ENCODE measurements at regions not wholly inside any gene's neighbourhood (a gene's known extent, or its start where the extent isn't known, plus 50 kb on each side); places are given as distances from the start of the nearest gene placed in this dataset.

DNA sequence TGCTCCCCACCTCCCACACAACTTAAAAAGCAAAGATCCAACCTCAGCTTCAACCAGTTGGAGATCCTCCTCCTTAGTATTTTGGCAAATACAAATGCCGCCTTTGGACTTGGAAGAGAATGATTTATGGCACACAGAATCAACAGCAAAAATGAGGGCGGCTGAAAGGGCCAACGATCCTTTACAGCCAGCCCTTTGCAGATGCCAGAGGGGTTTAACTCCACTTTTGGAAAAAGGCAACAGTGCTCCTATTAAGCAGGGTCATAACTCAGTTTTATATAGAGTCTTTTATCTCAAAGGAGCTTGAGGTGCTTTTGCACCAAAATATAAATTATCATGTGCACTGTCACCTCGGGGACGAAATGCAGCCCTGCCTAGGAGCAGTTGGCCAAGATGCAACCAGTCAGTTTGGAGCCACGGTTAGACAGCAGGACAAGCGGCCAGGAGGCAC lies 56.7 kb upstream of the JCAD start:
- DNase-seq = no peak

DNA sequence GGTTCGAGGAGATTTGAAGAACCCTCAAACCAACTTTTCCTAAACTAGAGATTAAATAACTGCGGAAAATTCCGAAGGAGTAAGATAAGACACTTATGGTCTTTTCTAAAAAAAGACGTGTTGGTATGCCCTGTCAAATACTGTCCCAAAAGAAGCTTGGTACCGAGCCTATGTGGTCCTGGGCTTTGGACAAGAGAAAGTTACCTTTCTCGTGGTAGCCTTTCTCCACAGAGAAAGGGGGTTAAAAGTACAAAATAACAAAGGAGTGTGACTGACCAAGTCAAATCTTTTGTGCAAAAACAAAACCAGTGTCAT lies 56.2 kb upstream of the JCAD start:
- DNase-seq = no peak

DNA sequence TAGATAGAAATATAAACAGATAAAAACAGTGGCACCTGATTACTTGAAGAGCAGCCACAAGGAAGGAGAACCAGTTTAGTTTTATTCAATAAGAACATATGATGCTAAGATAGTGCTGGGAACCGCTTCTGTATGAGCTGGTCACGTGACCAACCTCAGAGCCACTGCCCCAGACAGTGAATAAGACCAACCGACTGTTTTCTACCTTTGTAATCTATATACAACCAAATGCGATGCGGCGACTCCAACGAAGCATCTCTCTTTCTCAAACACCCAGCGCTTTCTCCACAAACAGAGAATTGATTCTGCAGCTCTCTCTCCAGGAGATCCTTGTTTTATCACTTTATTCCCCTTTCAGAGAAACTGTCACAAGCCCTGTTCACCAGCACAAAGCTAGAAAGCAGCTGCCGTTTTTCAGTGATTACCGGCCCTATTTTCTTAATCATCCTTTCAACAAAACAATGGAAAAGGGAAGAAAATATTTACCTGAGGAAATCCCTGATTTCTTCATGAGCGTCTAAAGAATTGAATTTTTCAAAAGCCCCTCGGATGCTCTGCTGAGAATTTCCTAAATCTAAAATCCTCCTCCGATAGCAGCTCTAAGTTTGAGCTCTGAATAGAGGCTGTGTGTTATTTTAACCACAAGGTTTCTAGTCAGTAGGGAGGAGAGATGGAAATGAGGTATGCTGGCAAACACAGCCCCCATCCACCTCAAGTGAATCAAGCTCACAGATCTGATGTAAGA lies 55.7 kb upstream of the JCAD start:
- DNase-seq = no peak

DNA sequence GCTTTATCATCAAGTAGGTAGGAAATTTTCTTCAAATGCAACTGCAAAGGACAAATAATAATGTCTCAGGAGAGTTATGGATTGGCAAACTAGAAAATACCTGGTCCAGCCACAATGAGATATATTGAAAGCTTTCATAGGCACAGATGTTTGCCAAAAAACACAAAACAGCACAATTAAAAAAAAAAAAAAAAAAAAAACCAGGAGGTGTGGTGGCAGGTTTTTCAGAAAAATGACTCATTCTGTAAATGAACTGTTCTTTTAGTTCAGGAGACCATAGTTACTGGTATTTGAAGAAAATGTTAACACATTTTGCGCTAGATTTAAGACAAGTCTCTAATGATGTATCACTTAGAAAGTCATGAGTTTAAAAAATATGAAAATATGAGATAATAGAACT lies 55.0 kb upstream of the JCAD start:
- DNase-seq = no peak

DNA sequence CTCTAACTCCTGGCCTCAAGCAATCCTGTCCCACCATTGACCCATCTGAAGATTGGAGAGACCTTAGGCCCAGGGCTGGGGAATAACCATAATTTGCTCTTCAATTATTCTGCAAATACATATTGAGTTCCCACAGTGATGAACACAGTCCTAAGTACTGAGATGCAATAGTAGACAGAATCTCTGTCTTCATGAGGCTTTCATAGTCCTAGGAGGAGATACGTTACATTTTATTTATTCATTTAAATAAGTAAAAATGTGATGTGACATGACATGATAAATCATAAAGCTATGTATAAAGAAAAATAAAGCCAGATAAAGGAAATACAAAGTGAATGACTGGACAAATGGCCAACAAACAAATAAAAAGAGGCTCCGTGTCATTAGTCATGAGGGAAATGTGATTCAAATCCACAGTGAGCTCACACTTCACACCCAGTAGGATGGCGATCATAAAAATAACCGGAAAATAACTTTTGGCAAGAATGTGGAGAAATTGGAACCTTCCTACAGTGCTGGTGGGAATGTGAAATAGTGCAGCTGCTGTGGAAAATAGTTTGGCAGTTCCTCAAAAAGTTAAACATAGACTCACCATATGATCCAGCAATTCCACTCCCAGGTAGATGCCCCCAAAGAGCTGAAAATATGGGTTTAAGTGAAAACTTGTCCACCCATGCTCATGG lies 52.1 kb upstream of the JCAD start:
- DNase-seq = no peak
